GM12878 (cell line): ENCODE measurements at regions not wholly inside any gene's neighbourhood (a gene's known extent, or its start where the extent isn't known, plus 50 kb on each side); places are given as distances from the start of the nearest gene placed in this dataset.

ENCODE experiments used
- ATAC-seq: fragments of 200-7000 bp; cut with Tn5 transposase; 3 replicates; pipeline ENCODE4 v1.9.1; 2020; ENCODE audit warnings: mild to moderate bottlenecking, moderate library complexity
- BruUV-seq: library from RNA; stranded (reverse); fragments of 400-500 nt; replicated peaks from 2 replicates; lab custom pipeline; 2021; lab: Mats Ljungman, UMichigan
- CTCF ChIA-PET: fragments of 300-600 bp; sonication (Branson Sonifier 250); formaldehyde crosslinking; extraction: SDS; loops from one replicate; lab custom pipeline; 2021; ENCODE audit warnings: inconsistent platforms; lab: Yijun Ruan, JAX
- POLR2A ChIA-PET: fragments of 350-600 bp; formaldehyde crosslinking; extraction: SDS; loops from one replicate; lab custom pipeline; 2021; ENCODE audit warnings: inconsistent platforms; lab: Charles Lee
- RAD21 ChIA-PET: fragments of 300-600 bp; sonication (Branson Sonifier 250); formaldehyde crosslinking; loops from one replicate; lab custom pipeline; 2023; ENCODE audit warnings: antibody characterized with exemption; ENCODE audit not compliant: unreplicated experiment; lab: Charles Lee
- SMC1A ChIA-PET: fragments of 300-600 bp; sonication (Branson Sonifier 250); formaldehyde crosslinking; loops from one replicate; lab custom pipeline; 2023; ENCODE audit not compliant: unreplicated experiment, uncharacterized antibody; lab: Charles Lee
- DNase-seq: peaks from one replicate; pipeline ENCODE4 v3.0.0-alpha.2; 2011; ENCODE audit warnings: low read depth, low spot score
- FAIRE-seq: peaks from 3 replicates; lab custom pipeline; 2011; peaks lifted over from hg19 to GRCh38; lab: Jason Lieb, UNC
- H2AFZ ChIP-seq: 2 replicates; pipeline ENCODE4 v1.6.0; 2011; ENCODE audit warnings: low read depth, low read length, control low read depth; ENCODE audit not compliant: control insufficient read depth
- H3K27ac ChIP-seq: 2 replicates; pipeline ENCODE4 v1.5.1; 2011; ENCODE audit warnings: control low read depth; ENCODE audit not compliant: control insufficient read depth, insufficient read depth
- H3K27me3 ChIP-seq, 2 experiments: replicated peaks in 1 of 2; 2 replicates each; pipeline versions ENCODE4 v1.6.0 to v1.6.1; 2011; ENCODE audit warnings: low read length in 1 of 2; ENCODE audit not compliant: control insufficient read depth in 2 of 2, insufficient read depth in 2 of 2
- H3K36me3 ChIP-seq, 2 experiments: 2 replicates each; pipeline ENCODE4 v1.5.1; 2011; ENCODE audit warnings: low read length in 1 of 2; ENCODE audit not compliant: control insufficient read depth in 2 of 2, insufficient read depth in 2 of 2
- H3K4me1 ChIP-seq: 2 replicates; pipeline ENCODE4 v1.6.1; 2011; ENCODE audit warnings: mild to moderate bottlenecking, low read length, moderate library complexity, mixed read lengths; ENCODE audit not compliant: control insufficient read depth, insufficient read depth
- H3K4me2 ChIP-seq: 2 replicates; pipeline ENCODE4 v1.6.0; 2011; ENCODE audit warnings: control low read depth; ENCODE audit not compliant: control insufficient read depth, insufficient read depth
- H3K4me3 ChIP-seq: fragments of 200-600 bp; sonication (generic); 2 replicates; pipeline ENCODE4 v1.5.1; 2016
- H3K79me2 ChIP-seq: 2 replicates; pipeline ENCODE4 v1.6.0; 2011; ENCODE audit warnings: low read length; ENCODE audit not compliant: control insufficient read depth, insufficient read depth
- H3K9ac ChIP-seq: 2 replicates; pipeline ENCODE4 v1.8.0; 2011; ENCODE audit warnings: low read length, control low read depth, mixed read lengths; ENCODE audit not compliant: control insufficient read depth, insufficient read depth
- H3K9me3 ChIP-seq: replicated peaks from 3 replicates; pipeline ENCODE4 v1.5.1; 2011; ENCODE audit warnings: mild to moderate bottlenecking, low read length; ENCODE audit not compliant: control insufficient read depth, insufficient read depth
- H4K20me1 ChIP-seq: 2 replicates; pipeline ENCODE4 v1.6.0; 2011; ENCODE audit not compliant: control insufficient read depth, insufficient read depth
- CBX3 ChIP-seq: fragments of 200-600 bp; sonication (generic); IDR thresholded peaks from 2 replicates; pipeline ENCODE4 v1.6.1; 2016; ENCODE audit warnings: low read depth, borderline replicate concordance
- CHD4 ChIP-seq: fragments of 200-600 bp; sonication (generic); IDR thresholded peaks from 2 replicates; pipeline ENCODE4 v1.6.1; 2016; ENCODE audit warnings: mild to moderate bottlenecking
- CREM ChIP-seq: IDR thresholded peaks from 2 replicates; pipeline ENCODE4 v1.6.1; 2014; ENCODE audit warnings: antibody characterized with exemption, low read depth
- DPF2 ChIP-seq: fragments of 450-650 bp; IDR thresholded peaks from 2 replicates; pipeline ENCODE4 v1.6.1; 2017; ENCODE audit warnings: mild to moderate bottlenecking
- JUND ChIP-seq: IDR thresholded peaks from 2 replicates; pipeline ENCODE4 v1.6.1; 2012; ENCODE audit warnings: low read depth, mild to moderate bottlenecking, low read length, improper control_type of control experiment, moderate library complexity
- KLF5 ChIP-seq: fragments of 450-650 bp; IDR thresholded peaks from 2 replicates; pipeline ENCODE4 v1.6.1; 2014; ENCODE audit warnings: mild to moderate bottlenecking; ENCODE audit not compliant: partially characterized antibody
- MYB ChIP-seq: fragments of 150-350 bp; IDR thresholded peaks from 2 replicates; pipeline ENCODE4 v1.6.1; 2014; ENCODE audit warnings: mild to moderate bottlenecking, low read depth, low read length, borderline replicate concordance
- MYC ChIP-seq: IDR thresholded peaks from 2 replicates; pipeline ENCODE4 v1.6.1; 2011; ENCODE audit warnings: mild to moderate bottlenecking, low read length, moderate library complexity, inconsistent platforms; ENCODE audit not compliant: insufficient read depth, insufficient replicate concordance, insufficient read length, severe bottlenecking
- NFXL1 ChIP-seq: fragments of 450-650 bp; IDR thresholded peaks from 2 replicates; pipeline ENCODE4 v1.6.1; 2017; ENCODE audit warnings: antibody characterized with exemption, mild to moderate bottlenecking, borderline replicate concordance
- YBX1 ChIP-seq: fragments of 450-650 bp; IDR thresholded peaks from 2 replicates; pipeline ENCODE4 v1.6.1; 2016; ENCODE audit warnings: antibody characterized with exemption
- ZBED1 ChIP-seq: IDR thresholded peaks from 2 replicates; pipeline ENCODE4 v1.6.1; 2016; ENCODE audit warnings: borderline replicate concordance
- ZZZ3 ChIP-seq: IDR thresholded peaks from 2 replicates; pipeline ENCODE4 v1.6.1; 2011; ENCODE audit warnings: low read depth; ENCODE audit not compliant: control insufficient read depth, insufficient read length
- WGBS: methylation state at CpG from one replicate; pipeline ENCODE4 v1.1.6; 2016; ENCODE audit warnings: low lambda C conversion rate; ENCODE audit not compliant: insufficient replicate concordance, insufficient coverage; ENCODE audit errors: missing lambda C conversion rate; 5-methylcytosine and 5-hydroxymethylcytosine counted together
- in situ Hi-C: fragments of 300-500 bp; cut with MboI; formaldehyde crosslinking; loops from 9 replicates; pipeline ENCODE4 v1.14.3; 2018; ENCODE audit warnings: mixed read lengths
- intact Hi-C: fragments of 100-400 bp; cut with micrococcal nuclease; formaldehyde crosslinking; loops from one replicate; pipeline ENCODE4 v1.14.2; 2022; ENCODE audit not compliant: unreplicated experiment
- TF ChIP-seq, protein P1 (sequence below): fragments of 450-650 bp; formaldehyde crosslinking; IDR thresholded peaks from 2 replicates; pipeline ENCODE4 v1.5.0; 2022; ENCODE audit warnings: mild to moderate bottlenecking, missing genetic modification characterization
- TF ChIP-seq, protein P2 (sequence below): fragments of 450-650 bp; formaldehyde crosslinking; IDR thresholded peaks from 2 replicates; pipeline ENCODE4 v1.4.0; 2022; ENCODE audit warnings: mild to moderate bottlenecking, moderate library complexity

GRCh38 chr4:173845580-173845979 is 315.6 kb upstream of the HAND2 start:
- H2AFZ ChIP-seq: no peak overlapping the region
- H3K79me2 ChIP-seq: no peaks in the 10 kb centered on the region
- ChIA-PET CTCF (no interaction called here), RAD21 (no interaction called here), POLR2A (no interaction called here), SMC1A (no interaction called here)
- BruUV-seq: no TSS peak
- no peaks in the 10 kb centered on the region for H3K4me1 ChIP-seq
- no peaks in the 10 kb centered on the region for H3K36me3 ChIP-seq
- ATAC-seq: no peak
- TF ChIP-seq CHD4 (no peak), ZZZ3 (no peak), NFXL1 (no peak), CBX3 (no peak), YBX1 (no peak), CREM (no peak), MYC (no peak), ZBED1 (no peak), KLF5 (no peak), MYB (no peak), DPF2 (no peak), JUND (no peak)
- TF ChIP-seq, protein P1, sequence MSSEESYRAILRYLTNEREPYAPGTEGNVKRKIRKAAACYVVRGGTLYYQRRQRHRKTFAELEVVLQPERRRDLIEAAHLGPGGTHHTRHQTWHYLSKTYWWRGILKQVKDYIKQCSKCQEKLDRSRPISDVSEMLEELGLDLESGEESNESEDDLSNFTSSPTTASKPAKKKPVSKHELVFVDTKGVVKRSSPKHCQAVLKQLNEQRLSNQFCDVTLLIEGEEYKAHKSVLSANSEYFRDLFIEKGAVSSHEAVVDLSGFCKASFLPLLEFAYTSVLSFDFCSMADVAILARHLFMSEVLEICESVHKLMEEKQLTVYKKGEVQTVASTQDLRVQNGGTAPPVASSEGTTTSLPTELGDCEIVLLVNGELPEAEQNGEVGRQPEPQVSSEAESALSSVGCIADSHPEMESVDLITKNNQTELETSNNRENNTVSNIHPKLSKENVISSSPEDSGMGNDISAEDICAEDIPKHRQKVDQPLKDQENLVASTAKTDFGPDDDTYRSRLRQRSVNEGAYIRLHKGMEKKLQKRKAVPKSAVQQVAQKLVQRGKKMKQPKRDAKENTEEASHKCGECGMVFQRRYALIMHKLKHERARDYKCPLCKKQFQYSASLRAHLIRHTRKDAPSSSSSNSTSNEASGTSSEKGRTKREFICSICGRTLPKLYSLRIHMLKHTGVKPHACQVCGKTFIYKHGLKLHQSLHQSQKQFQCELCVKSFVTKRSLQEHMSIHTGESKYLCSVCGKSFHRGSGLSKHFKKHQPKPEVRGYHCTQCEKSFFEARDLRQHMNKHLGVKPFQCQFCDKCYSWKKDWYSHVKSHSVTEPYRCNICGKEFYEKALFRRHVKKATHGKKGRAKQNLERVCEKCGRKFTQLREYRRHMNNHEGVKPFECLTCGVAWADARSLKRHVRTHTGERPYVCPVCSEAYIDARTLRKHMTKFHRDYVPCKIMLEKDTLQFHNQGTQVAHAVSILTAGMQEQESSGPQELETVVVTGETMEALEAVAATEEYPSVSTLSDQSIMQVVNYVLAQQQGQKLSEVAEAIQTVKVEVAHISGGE: no peak
- TF ChIP-seq, protein P2, sequence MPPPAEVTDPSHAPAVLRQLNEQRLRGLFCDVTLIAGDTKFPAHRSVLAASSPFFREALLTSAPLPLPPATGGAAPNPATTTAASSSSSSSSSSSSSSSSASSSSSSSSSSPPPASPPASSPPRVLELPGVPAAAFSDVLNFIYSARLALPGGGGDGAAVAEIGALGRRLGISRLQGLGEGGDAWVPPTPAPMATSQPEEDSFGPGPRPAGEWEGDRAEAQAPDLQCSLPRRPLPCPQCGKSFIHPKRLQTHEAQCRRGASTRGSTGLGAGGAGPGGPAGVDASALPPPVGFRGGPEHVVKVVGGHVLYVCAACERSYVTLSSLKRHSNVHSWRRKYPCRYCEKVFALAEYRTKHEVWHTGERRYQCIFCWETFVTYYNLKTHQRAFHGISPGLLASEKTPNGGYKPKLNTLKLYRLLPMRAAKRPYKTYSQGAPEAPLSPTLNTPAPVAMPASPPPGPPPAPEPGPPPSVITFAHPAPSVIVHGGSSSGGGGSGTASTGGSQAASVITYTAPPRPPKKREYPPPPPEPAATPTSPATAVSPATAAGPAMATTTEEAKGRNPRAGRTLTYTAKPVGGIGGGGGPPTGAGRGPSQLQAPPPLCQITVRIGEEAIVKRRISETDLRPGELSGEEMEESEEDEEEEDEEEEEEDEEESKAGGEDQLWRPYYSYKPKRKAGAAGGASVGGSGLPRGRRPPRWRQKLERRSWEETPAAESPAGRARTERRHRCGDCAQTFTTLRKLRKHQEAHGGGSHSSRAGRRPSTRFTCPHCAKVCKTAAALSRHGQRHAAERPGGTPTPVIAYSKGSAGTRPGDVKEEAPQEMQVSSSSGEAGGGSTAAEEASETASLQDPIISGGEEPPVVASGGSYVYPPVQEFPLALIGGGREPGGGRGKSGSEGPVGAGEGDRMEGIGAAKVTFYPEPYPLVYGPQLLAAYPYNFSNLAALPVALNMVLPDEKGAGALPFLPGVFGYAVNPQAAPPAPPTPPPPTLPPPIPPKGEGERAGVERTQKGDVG: no peak
- no peak overlapping the region for H3K4me3 ChIP-seq
- no peak overlapping the region for H3K9ac ChIP-seq
- no peaks in the 10 kb centered on the region for H4K20me1 ChIP-seq
- no peaks in the 10 kb centered on the region for H3K9me3 ChIP-seq
- intact Hi-C loops: no loop called here
- no peak overlapping the region for H3K4me2 ChIP-seq
- no peak for FAIRE-seq
- H3K27ac ChIP-seq: no peak overlapping the region
- no peak for DNase-seq
- in situ Hi-C loops: no loop called here
- 40% methylated on average over 1 of the region's 1 CpG for WGBS
- H3K27me3 ChIP-seq: no peaks in the 10 kb centered on the region
